HG02588 (cell line): ENCODE measurements at regions not wholly inside any gene's neighbourhood (a gene's known extent, or its start where the extent isn't known, plus 50 kb on each side); places are given as distances from the start of the nearest gene placed in this dataset.

ENCODE experiments used
- ATAC-seq: cut with Tn5 transposase; IDR thresholded peaks from one replicate; pipeline ENCODE4 v1.9.1; 2021; ENCODE audit warnings: mild to moderate bottlenecking, moderate library complexity; ENCODE audit not compliant: unreplicated experiment

GRCh38 chr16:64138621-64139020 lies 983.2 kb downstream of the CDH11 start:
- no peak for ATAC-seq

- no peak for ATAC-seq
Measured at GRCh38 chr16:64138006-64138405, 983.9 kb downstream of the CDH11 start.

- ATAC-seq = no peak
Measured at GRCh38 chr16:64136743-64137142, 985.1 kb downstream of the CDH11 start.

- no peak for ATAC-seq
Measured at GRCh38 chr16:64136314-64136713, 985.5 kb downstream of the CDH11 start.

- ATAC-seq = no peak
Measured at GRCh38 chr16:64133366-64133765, 988.5 kb downstream of the CDH11 start.

- ATAC-seq = no peak
Measured at GRCh38 chr16:64132759-64133361, 989.0 kb downstream of the CDH11 start.

GRCh38 chr16:64132190-64132589 lies 989.7 kb downstream of the CDH11 start:
- ATAC-seq = no peak

GRCh38 chr16:64131423-64131822 lies 990.4 kb downstream of the CDH11 start:
- no peak for ATAC-seq

- ATAC-seq = no peak
Measured at GRCh38 chr16:64130140-64130539, 991.7 kb downstream of the CDH11 start.

- no peak for ATAC-seq
Measured at GRCh38 chr16:64122177-64122576, 999.7 kb downstream of the CDH11 start.

- no peak for ATAC-seq
Measured at GRCh38 chr16:64121473-64121872, 1000.4 kb downstream of the CDH11 start.

- ATAC-seq = no peak
Measured at GRCh38 chr16:64116151-64116550, 1005.7 kb downstream of the CDH11 start.

- no peak for ATAC-seq
Measured at GRCh38 chr16:64109241-64109640, 1012.6 kb downstream of the CDH11 start.

GRCh38 chr16:64102654-64103053 lies 1019.2 kb downstream of the CDH11 start:
- ATAC-seq = no peak

GRCh38 chr16:64098451-64098850 lies 1023.4 kb downstream of the CDH11 start:
- ATAC-seq = no peak

- ATAC-seq = no peak
Measured at GRCh38 chr16:64096689-64097088, 1025.2 kb downstream of the CDH11 start.

- no peak for ATAC-seq
Measured at GRCh38 chr16:64094992-64095634, 1026.8 kb downstream of the CDH11 start.

GRCh38 chr16:64094181-64094965 lies 1027.5 kb downstream of the CDH11 start:
- ATAC-seq = no peak

- no peak for ATAC-seq
Measured at GRCh38 chr16:64092271-64092670, 1029.6 kb downstream of the CDH11 start.

- ATAC-seq = no peak
Measured at GRCh38 chr16:64090327-64090726, 1031.5 kb downstream of the CDH11 start.

GRCh38 chr16:64089697-64090096 lies 1032.2 kb downstream of the CDH11 start:
- no peak for ATAC-seq

GRCh38 chr16:64088838-64089237 lies 1033.0 kb downstream of the CDH11 start:
- no peak for ATAC-seq
